ENCODE measurements at regions not wholly inside any gene's neighbourhood (a gene's known extent, or its start where the extent isn't known, plus 50 kb on each side); places are given as distances from the start of the nearest gene placed in this dataset.
A peak's percentile ranks its signal among the peaks of the same experiment; 100 is the strongest.

DNA sequence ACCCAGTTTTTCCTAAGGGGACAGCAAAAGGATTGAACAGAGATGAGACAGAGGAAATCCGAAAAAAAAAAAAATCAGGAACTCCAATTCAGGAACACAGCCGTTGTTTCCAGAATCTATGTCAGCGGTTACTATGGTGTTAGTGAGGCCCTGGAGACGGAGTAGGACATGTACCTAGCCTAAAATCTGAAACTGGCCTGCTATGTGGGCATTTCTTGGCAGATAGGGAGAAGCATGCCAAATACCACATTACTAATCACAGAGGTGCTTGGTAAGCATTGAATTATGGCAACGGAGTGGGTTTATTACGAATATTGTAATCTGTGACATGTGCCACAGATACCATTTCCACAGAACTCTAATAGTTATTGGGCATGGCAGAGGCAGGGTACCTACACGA is 530.6 kb downstream of the CCDC85A start:
- DNase-seq: no peak

GRCh38 chr2:56715683-56716082 is 531.9 kb downstream of the CCDC85A start:
- DNase-seq: peak; percentile 26

GRCh38 chr2:56718413-56718812 is 534.6 kb downstream of the CCDC85A start:
- DNase-seq: no peak

- no peak for DNase-seq
Observed at GRCh38 chr2:56729212-56729611, 545.4 kb downstream of the CCDC85A start.

DNA sequence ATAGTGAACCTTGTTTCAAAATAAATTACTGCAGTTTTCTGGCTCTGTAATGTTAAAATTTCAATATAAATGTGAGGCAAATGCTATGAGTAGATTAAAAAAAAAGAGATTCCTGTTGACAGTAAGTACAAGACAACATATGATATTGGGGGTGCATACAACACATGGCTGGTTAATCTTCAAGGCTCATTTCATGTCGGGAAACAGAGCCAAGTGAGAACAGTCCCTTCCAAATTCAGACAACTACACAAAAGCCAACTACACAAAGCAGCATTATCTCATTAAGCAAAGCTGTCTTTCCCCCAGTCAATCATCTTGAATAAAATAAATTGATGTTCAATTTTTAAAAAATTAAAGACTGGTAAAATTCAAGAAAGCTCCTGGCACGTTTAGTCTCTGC is 549.2 kb downstream of the CCDC85A start:
- DNase-seq: peak; percentile 23

GRCh38 chr2:56739413-56739812 is 555.6 kb downstream of the CCDC85A start:
- DNase-seq: no peak

- no peak for DNase-seq
Observed at GRCh38 chr2:56741601-56742102, 557.9 kb downstream of the CCDC85A start.

DNA sequence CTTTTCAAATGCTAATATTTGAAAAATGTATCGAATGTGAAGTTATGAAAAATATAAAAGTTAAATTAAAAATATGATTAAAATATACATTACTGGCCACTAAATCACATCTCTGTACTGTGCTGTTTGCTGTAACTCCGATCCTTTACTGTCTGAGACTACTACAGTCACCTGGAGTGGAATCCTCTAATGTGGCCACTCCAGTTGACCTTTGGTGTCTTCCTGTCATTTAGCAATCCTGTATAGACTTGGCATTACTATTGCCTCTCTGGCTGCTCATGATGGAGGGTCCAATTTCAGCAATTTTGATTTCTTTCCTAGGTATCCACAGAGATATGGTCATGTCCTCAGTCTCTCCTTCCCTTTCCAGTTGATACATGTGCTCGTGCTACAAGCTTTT is 560.0 kb downstream of the CCDC85A start:
- no peak for DNase-seq

GRCh38 chr2:56749152-56749752 is 565.5 kb downstream of the CCDC85A start:
- no peak for DNase-seq

DNA sequence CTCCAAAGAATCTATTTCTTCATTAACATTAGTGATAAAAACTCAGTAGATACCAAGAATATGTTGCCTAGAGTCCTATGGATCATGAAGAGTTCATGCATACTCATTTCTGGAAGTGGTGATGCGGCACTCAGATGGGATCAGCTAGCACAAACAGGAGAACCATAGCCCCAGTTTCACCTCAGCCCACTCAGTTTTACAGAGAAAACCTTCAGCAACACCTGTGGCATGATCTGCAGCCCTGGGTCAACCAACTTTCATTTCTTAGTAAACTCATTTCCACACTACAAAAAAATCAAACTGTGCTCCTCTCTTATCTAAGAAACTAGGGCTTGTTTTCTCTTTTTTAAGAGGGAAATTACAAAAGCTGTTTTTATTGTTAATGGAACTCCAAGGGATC is 569.4 kb downstream of the CCDC85A start:
- no peak for DNase-seq

DNA sequence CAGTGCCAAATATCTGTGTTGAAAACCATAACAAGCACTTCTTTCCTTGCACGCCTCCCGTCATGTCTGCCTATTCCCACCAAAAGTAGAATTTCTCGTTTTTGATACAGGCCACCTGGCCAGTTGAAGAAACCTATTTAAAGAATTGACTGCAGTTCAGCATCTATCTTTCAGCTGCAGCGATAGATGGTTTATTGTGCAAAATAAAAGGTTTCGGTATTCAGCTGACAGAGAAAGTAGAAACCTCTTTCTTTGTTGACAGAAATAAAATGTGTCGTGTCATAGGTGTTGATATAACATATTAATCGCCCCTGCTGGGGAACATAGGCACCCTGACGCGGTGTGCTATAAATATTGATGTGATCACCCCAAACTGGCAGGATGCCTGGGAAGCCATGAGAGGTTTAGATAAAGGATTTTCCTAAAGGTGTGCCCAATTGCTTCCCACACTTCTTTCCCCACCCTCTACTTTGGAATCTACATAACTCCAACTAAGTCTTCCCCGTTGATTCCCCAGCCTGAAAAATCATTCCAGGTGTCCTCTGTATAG is 570.4 kb downstream of the CCDC85A start:
- peak; percentile 18 for DNase-seq

- peak; percentile 52 for DNase-seq
Observed at GRCh38 chr2:56754627-56755026, 570.8 kb downstream of the CCDC85A start.

- no peak for DNase-seq
Observed at GRCh38 chr2:56757884-56758545, 574.2 kb downstream of the CCDC85A start.

- no peak for DNase-seq
Observed at GRCh38 chr2:56763683-56764082, 579.9 kb downstream of the CCDC85A start.

DNA sequence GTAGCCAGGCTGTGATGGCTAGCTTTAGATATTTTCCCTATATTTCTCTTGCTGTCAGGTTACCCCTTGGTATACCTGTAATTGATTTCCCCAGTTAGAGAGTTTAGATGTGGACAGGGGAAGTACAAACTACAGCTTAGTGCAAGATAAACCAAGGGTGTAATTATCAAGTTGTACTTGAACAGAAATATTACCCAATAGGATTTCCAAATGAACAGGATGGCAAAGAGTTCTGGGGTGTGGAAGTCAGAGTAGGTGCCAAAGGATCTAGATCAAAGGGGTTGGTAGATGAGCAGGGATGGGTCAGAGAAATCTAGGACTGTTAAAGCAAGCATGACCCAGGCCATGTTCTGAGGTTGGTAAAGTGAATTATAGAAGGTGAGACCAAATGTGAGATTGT is 585.2 kb downstream of the CCDC85A start:
- no peak for DNase-seq

DNA sequence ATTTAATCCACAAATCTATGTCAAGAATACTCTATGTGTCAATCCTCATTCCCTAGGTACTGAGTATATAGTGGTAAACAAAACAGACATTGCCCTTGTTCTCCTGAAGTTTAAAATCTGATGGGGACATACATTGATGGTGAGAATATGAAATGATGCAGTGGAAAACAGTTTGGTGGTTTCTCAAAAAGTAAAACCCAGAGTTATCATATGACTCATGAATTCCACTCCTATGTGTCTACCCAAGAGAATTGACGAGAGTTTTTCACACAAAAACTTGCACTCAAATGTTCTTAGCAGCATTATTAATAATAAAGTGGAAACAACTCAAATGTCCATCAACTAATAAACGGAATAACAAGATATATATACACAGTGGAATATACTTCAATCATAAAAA is 586.7 kb downstream of the CCDC85A start:
- DNase-seq: no peak

GRCh38 chr2:56784046-56784445 is 600.3 kb downstream of the CCDC85A start:
- DNase-seq: no peak

DNA sequence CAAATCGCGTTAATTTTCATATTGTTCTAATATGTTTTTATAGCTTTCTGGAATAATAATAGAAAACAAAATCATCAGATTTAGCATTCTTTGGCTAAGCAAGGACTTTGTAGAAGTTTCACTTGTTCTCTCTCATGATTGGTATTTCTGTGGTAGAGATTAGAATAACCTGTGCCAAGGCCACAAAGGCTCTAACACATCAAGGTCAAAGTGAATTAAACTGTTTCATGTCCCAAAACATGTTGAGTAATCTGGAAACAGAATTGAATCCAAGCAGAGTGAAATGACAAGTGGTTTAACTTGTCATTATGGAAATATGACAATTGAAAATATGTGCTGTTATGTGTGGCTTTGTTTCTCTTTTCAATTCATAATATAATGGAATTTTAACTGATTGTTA is 617.4 kb downstream of the CCDC85A start:
- no peak for DNase-seq

DNA sequence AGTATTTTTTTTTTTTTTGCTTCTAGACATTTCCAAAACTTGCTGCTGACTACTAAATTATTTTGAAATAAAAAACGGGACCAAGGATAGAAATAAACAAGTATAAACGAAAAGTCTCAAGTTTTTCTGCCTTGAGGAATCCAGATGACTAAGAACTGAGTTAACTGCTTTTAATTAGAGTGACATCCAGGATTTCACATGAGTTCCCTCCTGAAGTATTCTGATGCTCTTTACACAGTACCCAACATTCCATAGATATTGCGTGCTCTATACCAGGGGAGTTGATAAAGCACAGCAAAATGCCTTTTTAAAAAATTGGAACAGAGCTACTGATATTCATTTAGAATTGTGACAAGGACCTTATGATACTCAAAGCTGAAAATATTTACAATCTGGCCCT is 618.0 kb downstream of the CCDC85A start:
- no peak for DNase-seq

- DNase-seq: no peak
Observed at GRCh38 chr2:56803596-56803995, 619.8 kb downstream of the CCDC85A start.

- no peak for DNase-seq
Observed at GRCh38 chr2:56806924-56807323, 623.1 kb downstream of the CCDC85A start.

DNA sequence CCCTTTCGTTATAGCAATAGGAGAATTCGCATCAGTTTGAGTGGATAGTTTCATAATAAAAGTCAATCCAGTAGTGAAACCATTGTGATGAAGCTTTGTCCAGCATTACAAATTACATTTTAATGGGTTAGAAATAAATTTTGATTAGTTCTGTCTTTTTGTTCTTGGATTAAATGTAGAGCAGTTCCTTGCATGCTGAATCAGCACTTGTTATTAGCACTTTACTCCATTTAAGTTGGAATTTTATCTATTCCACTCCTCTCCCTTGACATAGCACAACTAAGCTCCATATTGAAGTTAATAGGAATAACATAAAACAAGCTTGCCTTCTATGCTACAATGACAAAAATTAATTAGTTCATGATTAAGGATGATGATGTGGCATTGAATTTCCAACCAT is 624.1 kb downstream of the CCDC85A start:
- no peak for DNase-seq

DNA sequence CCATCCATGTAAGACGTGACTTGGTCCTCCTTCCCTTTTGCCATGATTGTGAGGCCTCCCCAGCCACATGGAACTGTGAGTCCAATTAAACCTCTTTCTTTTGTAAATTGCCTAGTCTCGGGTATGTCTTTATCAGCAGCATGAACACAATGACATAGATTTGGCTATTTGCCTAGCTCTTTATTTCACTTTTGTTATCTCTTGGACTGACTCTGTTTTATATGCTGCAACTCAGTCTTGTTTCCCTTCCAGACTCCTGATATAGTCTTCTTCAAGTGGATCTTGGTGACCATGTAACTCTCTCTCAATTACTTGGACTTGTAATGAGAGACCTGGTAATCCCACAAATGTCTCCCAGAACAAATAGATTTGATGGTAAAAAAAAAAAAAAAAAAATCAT is 627.6 kb downstream of the CCDC85A start:
- no peak for DNase-seq

DNA sequence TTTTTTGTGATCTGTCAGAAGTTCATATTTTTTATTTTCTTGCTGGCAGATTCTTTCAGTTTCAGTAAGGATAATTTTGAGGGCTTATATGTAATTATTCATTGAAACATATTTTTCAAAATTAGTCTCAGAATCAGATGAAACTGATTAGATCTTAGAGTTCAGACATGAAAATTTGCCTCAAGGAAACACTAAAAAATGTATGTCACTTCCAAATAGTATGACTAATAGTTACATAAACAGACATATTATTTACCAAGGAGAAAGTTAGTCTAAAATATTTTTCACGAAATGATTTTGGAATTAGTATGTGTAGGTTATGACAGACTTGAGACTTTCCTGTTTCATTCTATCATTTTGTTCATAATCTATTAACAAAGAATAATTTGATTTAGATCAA is 628.6 kb downstream of the CCDC85A start:
- DNase-seq: no peak

GRCh38 chr2:56813490-56813889 is 629.7 kb downstream of the CCDC85A start:
- DNase-seq: no peak

Measured in retina (tissue), 1 donor.